ENCODE measurements at regions not wholly inside any gene's neighbourhood (a gene's known extent, or its start where the extent isn't known, plus 50 kb on each side); places are given as distances from the start of the nearest gene placed in this dataset.
A peak's percentile ranks its signal among the peaks of the same experiment; 100 is the strongest.

GRCh38 chr16:25413133-25413532 is 155.5 kb upstream of the ZKSCAN2 start (continued):
- no peak for TF ChIP-seq ETS1 (IDR thresholded peaks at IDR 0.05)

DNA sequence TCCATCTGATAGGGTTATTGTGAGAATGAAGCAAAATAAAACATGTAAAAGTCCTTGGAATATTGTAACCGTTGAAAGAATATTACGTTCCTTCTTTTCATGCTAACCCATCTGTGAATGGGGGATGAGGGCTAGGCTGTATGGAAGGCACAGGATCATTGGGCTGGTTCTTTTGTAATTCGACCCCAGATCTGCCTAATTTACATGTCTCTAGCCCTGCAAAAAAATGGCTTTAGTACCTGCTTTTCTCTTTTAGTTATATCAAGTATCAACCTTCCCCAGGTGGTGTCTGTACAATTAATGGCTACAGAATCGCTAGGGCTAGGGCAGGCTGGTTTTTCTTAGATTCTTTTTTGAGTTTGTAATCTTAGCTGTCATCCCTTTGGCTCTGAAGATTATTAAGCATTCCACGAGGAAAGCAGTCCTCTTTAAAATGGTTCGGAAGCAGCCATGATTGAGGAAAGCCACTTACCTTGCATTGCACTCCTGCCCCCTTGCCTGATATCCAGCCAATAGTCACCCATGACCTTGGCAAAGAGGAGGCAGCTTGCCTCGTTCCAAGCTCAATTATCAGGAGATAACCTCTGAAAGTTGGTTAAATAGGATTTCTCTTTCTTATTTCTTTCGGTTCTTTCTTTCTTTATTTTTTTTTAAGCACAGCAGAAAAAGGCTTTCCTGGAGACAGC is 153.9 kb upstream of the ZKSCAN2 start:
- Histone ChIP-seq H3K4me1 (ENCODE audit: insufficient read depth) (no peaks in the 10 kb centered on the region), H2AFZ (0 out of 2 replicates have a peak overlapping the region, but pooled peaks have one; percentile 49), H3K79me2 (replicated peaks; ENCODE audit: insufficient read depth) (no peaks in the 10 kb centered on the region), H3K27me3 (ENCODE audit: insufficient read depth) (no peaks in the 10 kb centered on the region), H3K9me2 (ENCODE audit: insufficient read depth) (no peaks in the 10 kb centered on the region), H3F3A (replicated peaks; ENCODE audit: low read depth) (no peaks in the 10 kb centered on the region), H3K36me3 (ENCODE audit: insufficient read depth) (no peaks in the 10 kb centered on the region), H3K4me2 (no peak overlapping the region), H3K27ac (ENCODE audit: low read depth) (no peak overlapping the region), H3K4me3 (no peak overlapping the region), H4K20me1 (replicated peaks; ENCODE audit: insufficient read depth) (no peaks in the 10 kb centered on the region)
- Mint-ChIP-seq H3K27ac (no peak overlapping the region), H3K27me3 (ENCODE audit: insufficient read depth, low read depth, poor library complexity) (peaks cover 1% of the 10 kb centered on the region), H3K4me3 (no peak overlapping the region), H3K36me3 (ENCODE audit: low read depth) (no peaks in the 10 kb centered on the region; the same call in 2 of the 3 replicates), H3K4me1 (peaks cover 2% of the 10 kb centered on the region; the same call in 2 of the 3 replicates), H3K9me3 (peaks cover 55% of the 10 kb centered on the region)
- DNase-seq (ENCODE audit: low spot score) (peak; percentile 41), ATAC-seq (peak; percentile 73)
- no peak for TF ChIP-seq NANOG (IDR thresholded peaks at IDR 0.05; ENCODE audit: borderline replicate concordance)
- TF ChIP-seq ZNF462 (CRISPR knock-in tag; IDR thresholded peaks at IDR 0.05) = no peak

Measured in GM23338 (cell line).